ENCODE measurements at regions not wholly inside any gene's neighbourhood (a gene's known extent, or its start where the extent isn't known, plus 50 kb on each side); places are given as distances from the start of the nearest gene placed in this dataset.

DNA sequence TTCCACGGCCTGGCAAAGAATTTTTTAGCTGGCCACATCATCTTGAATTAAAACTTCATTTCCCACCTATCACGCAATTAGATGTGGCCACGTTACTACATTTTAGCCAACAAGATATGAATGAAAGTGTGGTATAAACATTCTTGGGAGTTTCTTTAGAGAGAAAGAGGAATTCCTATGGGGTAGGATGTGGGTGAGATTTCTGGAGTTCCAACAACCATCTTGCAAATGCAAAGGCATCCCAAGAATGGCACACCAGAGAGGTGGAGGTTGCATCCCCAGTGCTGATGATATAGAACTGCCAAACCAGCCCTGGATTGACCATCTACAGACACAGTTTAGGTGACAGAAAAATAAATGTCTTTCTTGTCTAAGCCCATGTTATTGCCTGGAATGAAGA lies 66.3 kb upstream of the AKAP13 start:
- H3K4me3 Mint-ChIP-seq, result no peak overlapping the region
- peak overlapping the region; percentile 61 for H3K27ac Mint-ChIP-seq
- ATAC-seq, result no peak
- H3K36me3 Mint-ChIP-seq, result no peaks in the 10 kb centered on the region
- H3K9me3 Mint-ChIP-seq, result no peaks in the 10 kb centered on the region
- DNase-seq (ENCODE audit: low spot score in 2 of 2), result no peak
- H3K4me1 Mint-ChIP-seq, result peaks cover 63% of the 10 kb centered on the region

DNA sequence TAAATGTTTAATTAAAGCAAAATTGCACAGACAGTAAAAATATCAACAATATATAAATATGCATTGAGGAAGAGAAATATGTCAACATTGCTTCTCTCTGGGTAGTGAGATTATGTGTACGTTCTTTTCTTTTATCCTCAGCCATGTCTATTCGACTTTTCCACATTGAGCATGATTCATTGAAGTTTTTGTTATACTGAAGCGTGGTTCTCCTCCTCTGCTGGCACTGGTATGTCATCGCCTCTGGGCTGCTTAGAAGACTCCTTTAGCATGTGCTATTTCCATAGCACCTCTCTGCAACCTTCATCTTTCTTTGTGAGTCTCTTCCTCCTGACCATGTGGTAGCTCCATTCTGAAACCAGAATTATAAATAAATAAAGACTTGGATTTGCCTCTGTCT lies 65.8 kb upstream of the AKAP13 start:
- Mint-ChIP-seq H3K9me3 (no peaks in the 10 kb centered on the region), H3K27ac (no peak overlapping the region), H3K4me1 (peaks cover 63% of the 10 kb centered on the region)

DNA sequence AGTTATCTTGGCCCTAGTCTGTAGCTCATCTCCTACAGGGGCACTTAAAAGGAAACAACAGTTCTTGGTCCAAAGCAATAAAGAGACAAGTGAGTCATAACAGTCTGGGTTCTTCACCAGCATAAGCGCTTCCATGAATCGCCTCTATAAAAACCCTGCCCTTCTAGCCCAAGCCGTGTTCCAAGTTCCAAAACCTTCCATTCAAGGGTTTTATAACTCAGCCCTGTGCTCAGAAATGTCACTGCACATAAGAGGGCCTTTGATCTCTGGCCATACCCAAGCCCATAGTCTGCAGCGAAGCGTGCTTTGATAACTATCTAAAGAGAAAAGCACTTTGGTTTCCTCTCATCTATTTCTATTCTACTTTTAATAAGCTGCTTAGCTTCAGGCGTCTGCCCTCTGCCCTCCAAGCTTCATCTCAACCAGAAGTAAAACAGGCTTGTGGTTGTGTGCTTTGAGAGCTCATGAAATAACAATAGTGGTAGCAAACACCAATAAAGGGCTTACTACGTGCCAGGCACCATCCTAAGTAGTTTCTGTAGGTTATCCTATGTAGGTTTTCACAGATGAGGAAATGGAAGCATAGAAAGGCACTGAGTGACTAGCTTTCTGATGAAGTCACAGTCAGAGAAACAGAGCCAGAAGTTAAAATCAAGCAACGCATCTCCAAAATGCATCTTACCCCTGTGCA lies 64.0 kb upstream of the AKAP13 start:
- Mint-ChIP-seq H3K9me3 (no peaks in the 10 kb centered on the region), H3K4me1 (peaks cover 63% of the 10 kb centered on the region), H3K4me3 (peak overlapping the region; percentile 56), H3K36me3 (no peaks in the 10 kb centered on the region), H3K27ac (peak overlapping the region; percentile 90)
- ATAC-seq (peak; percentile 72), DNase-seq (ENCODE audit: low spot score in 2 of 2) (peak in 1 of 2 donors; percentile 62)

More for the DNA sequence above, 65.8 kb upstream of the AKAP13 start:
- no peak overlapping the region for H3K4me3 Mint-ChIP-seq
- ATAC-seq (no peak), DNase-seq (ENCODE audit: low spot score in 2 of 2) (no peak)
- H3K36me3 Mint-ChIP-seq, result no peaks in the 10 kb centered on the region

DNA sequence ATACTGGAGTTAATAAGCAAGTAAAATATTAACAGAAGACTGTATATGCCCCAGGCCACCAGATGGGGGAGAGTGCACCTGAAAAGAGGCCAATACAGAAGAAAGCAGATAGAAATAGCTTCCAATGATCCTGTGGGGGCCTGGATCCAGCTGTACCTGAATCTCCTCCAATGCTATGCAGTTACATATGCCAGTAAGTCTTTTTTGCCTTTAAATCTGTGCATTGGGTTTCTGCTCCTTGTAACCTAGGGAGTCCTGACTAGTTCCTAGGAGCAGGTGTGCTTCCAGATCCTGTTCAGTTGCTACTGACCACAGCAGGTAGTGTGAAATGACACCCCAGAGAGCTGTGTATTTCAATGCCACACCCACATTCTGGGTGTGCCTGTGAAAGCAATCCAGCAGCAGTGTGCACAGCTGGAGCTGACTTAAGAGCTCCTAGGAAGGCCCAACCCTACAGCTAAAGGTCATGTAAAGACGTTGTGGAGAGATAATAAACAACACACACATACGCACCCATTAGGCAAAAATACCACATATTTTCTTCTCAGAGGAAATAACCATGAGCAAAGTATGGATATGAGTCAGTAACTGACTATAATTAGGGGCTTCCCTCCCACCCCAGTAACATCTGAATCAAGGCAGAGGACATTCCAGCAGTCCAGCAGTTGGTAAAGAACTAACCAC lies 62.2 kb upstream of the AKAP13 start:
- H3K36me3 Mint-ChIP-seq, result no peaks in the 10 kb centered on the region
- ATAC-seq (peak; percentile 88), DNase-seq (ENCODE audit: low spot score in 2 of 2) (peak in 1 of 2 donors; percentile 59)
- H3K4me1 Mint-ChIP-seq, result peaks cover 52% of the 10 kb centered on the region
- peak overlapping the region; percentile 39 for H3K4me3 Mint-ChIP-seq
- H3K27ac Mint-ChIP-seq, result peak overlapping the region; percentile 79
- peaks cover 5% of the 10 kb centered on the region for H3K9me3 Mint-ChIP-seq

DNA sequence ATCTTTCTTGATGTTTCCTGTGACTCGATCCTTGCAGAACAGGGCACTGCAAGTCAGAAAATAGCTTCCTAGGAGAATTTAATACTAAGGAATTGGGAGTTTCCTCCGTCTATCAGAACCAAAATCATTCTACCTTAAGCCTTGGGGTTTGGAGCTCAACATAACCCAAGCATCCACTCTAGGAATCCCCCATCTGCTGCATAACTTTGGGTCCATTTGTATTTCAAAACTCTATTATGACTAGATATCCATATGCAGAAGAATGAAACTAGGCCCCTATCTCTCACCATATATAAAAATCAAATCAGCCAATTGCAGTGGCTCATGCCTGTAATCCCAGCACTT lies 61.7 kb upstream of the AKAP13 start:
- peak overlapping the region; percentile 79 for H3K27ac Mint-ChIP-seq
- H3K36me3 Mint-ChIP-seq, result no peaks in the 10 kb centered on the region
- H3K4me1 Mint-ChIP-seq, result peaks cover 49% of the 10 kb centered on the region
- peak overlapping the region; percentile 39 for H3K4me3 Mint-ChIP-seq
- ATAC-seq (peak; percentile 48), DNase-seq (ENCODE audit: low spot score in 2 of 2) (peak in 1 of 2 donors; percentile 56)
- peaks cover 6% of the 10 kb centered on the region for H3K9me3 Mint-ChIP-seq

GRCh38 chr15:85324202-85324601 lies 56.2 kb upstream of the AKAP13 start:
- DNase-seq (ENCODE audit: low spot score in 2 of 2) (no peak), ATAC-seq (no peak)
- H3K4me1 Mint-ChIP-seq, result peaks cover 4% of the 10 kb centered on the region
- no peak overlapping the region for H3K27ac Mint-ChIP-seq
- H3K4me3 Mint-ChIP-seq, result no peak overlapping the region
- H3K36me3 Mint-ChIP-seq, result no peaks in the 10 kb centered on the region
- peaks cover 6% of the 10 kb centered on the region for H3K9me3 Mint-ChIP-seq

- peaks cover 2% of the 10 kb centered on the region for H3K36me3 Mint-ChIP-seq
- H3K4me1 Mint-ChIP-seq, result peaks cover 15% of the 10 kb centered on the region
- DNase-seq (ENCODE audit: low spot score in 2 of 2), result no peak
- H3K27ac Mint-ChIP-seq, result no peak overlapping the region
- H3K9me3 Mint-ChIP-seq, result peaks cover 6% of the 10 kb centered on the region
- ATAC-seq, result no peak
- no peak overlapping the region for H3K4me3 Mint-ChIP-seq
Observed at GRCh38 chr15:85325834-85326233, 54.6 kb upstream of the AKAP13 start.

DNA sequence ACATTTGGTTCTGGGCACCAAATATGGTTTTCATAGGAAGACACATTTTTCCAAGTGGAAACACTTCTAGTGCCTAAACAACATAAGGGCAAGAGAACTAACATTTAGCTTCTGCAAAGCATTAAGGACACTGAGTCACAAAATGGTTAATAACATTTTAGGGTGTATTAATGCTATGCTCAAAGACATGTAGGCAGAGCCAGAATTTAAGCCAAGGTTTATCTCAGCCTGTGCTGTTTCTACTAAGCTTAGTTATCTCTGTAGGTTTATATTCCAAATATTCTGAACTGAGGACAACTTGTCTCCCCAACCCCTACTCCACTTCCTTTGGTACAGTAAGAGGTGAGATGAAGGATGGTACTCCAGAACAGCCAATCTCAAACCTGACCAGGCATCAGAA lies 54.1 kb upstream of the AKAP13 start:
- no peak for DNase-seq (ENCODE audit: low spot score in 2 of 2)
- peaks cover 20% of the 10 kb centered on the region for H3K4me1 Mint-ChIP-seq

DNA sequence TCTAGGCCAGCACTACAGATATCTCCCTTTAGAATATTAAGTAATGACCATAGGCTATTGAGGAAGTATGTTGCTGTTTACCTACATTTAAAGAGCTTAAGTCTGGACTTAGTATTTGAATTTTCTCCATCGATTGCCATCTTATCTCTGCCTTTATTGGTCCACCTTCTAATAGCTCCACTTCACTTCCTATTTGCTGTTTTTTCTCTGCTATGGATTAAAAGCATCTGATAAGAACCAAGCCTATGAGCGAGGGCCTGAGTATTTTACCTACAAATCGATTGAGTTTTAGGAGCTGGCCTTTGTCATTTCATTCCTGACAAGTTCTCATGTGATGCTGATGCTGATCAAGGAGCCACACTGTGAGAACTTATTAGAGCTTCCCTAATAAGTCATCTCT lies 52.6 kb upstream of the AKAP13 start:
- Mint-ChIP-seq H3K27ac (no peak overlapping the region), H3K4me1 (peaks cover 30% of the 10 kb centered on the region), H3K9me3 (peaks cover 4% of the 10 kb centered on the region), H3K4me3 (no peak overlapping the region), H3K36me3 (peaks cover 10% of the 10 kb centered on the region)
- DNase-seq (ENCODE audit: low spot score in 2 of 2), result no peak
- no peak for ATAC-seq

More for the DNA sequence above, 54.1 kb upstream of the AKAP13 start:
- Mint-ChIP-seq H3K4me3 (no peak overlapping the region), H3K9me3 (peaks cover 6% of the 10 kb centered on the region), H3K36me3 (peaks cover 7% of the 10 kb centered on the region), H3K27ac (no peak overlapping the region)
- no peak for ATAC-seq

- Mint-ChIP-seq H3K36me3 (peaks cover 10% of the 10 kb centered on the region), H3K27ac (peak overlapping the region; percentile 91), H3K4me1 (peaks cover 30% of the 10 kb centered on the region), H3K4me3 (peak overlapping the region; percentile 81), H3K9me3 (no peaks in the 10 kb centered on the region)
- DNase-seq (ENCODE audit: low spot score in 2 of 2), result peak in 1 of 2 donors; percentile 65
- no peak for ATAC-seq
Observed at GRCh38 chr15:85329561-85330422, 50.6 kb upstream of the AKAP13 start.
